HepG2 (cell line): ENCODE measurements at regions not wholly inside any gene's neighbourhood (a gene's known extent, or its start where the extent isn't known, plus 50 kb on each side); places are given as distances from the start of the nearest gene placed in this dataset.

Experiments
- EP300 ChIP-seq, 3 experiments: sonication (generic) in 1 of 3; formaldehyde crosslinking in 1 of 3; IDR thresholded peaks; 2 replicates each; pipeline versions ENCODE4 v1.5.1 to v1.6.1; 2011 to 2020; ENCODE audit warnings: low read depth in 2 of 3, low read length in 2 of 3, borderline replicate concordance in 1 of 3, improper control_type of control experiment in 1 of 3, mild to moderate bottlenecking in 1 of 3, missing genetic modification reagents in 1 of 3, moderate library complexity in 1 of 3
- HNRNPL ChIP-seq: fragments of 200-400 bp; formaldehyde crosslinking; IDR thresholded peaks from 2 replicates; pipeline ENCODE4 v1.6.1; 2017; ENCODE audit warnings: mild to moderate bottlenecking, low read depth, low read length
- ONECUT2 ChIP-seq: sonication (generic); formaldehyde crosslinking; IDR thresholded peaks from 2 replicates; pipeline ENCODE4 v1.4.0; 2020; ENCODE audit warnings: missing genetic modification reagents
- PPARG ChIP-seq: conservative IDR thresholded peaks from 2 replicates; pipeline ENCODE4 v1.6.1; 2016; ENCODE audit warnings: missing biosample characterization, missing genetic modification reagents
- ZFP41 ChIP-seq: sonication (generic); formaldehyde crosslinking; IDR thresholded peaks from 2 replicates; pipeline ENCODE4 v1.4.0; 2020; ENCODE audit warnings: mild to moderate bottlenecking, missing genetic modification reagents, borderline replicate concordance
- TF ChIP-seq, protein P1 (sequence below), 2 experiments: fragments of 450-650 bp in 1 of 2; sonication (generic) in 1 of 2; formaldehyde crosslinking in 1 of 2; IDR thresholded peaks; 2 replicates each; pipeline versions ENCODE4 v1.6.1 to v1.8.0; 2016 to 2022; ENCODE audit warnings: antibody characterized with exemption in 1 of 2, mild to moderate bottlenecking in 1 of 2, missing genetic modification reagents in 1 of 2
- TF ChIP-seq, protein P2 (sequence below): sonication (generic); formaldehyde crosslinking; IDR thresholded peaks from 2 replicates; pipeline ENCODE4 v1.4.0; 2020; ENCODE audit warnings: missing genetic modification reagents, borderline replicate concordance
- TF ChIP-seq, protein P3 (sequence below), 2 experiments: IDR thresholded peaks; 2 replicates each; pipeline ENCODE4 v1.6.1; 2011 to 2012; ENCODE audit warnings: low read length in 2 of 2, borderline replicate concordance in 1 of 2, low read depth in 1 of 2, mild to moderate bottlenecking in 1 of 2, moderate library complexity in 1 of 2
- TF ChIP-seq, protein P4 (sequence below): sonication (generic); formaldehyde crosslinking; conservative IDR thresholded peaks from 2 replicates; pipeline ENCODE4 v1.8.0; 2022; ENCODE audit warnings: low read depth, missing genetic modification reagents

DNA sequence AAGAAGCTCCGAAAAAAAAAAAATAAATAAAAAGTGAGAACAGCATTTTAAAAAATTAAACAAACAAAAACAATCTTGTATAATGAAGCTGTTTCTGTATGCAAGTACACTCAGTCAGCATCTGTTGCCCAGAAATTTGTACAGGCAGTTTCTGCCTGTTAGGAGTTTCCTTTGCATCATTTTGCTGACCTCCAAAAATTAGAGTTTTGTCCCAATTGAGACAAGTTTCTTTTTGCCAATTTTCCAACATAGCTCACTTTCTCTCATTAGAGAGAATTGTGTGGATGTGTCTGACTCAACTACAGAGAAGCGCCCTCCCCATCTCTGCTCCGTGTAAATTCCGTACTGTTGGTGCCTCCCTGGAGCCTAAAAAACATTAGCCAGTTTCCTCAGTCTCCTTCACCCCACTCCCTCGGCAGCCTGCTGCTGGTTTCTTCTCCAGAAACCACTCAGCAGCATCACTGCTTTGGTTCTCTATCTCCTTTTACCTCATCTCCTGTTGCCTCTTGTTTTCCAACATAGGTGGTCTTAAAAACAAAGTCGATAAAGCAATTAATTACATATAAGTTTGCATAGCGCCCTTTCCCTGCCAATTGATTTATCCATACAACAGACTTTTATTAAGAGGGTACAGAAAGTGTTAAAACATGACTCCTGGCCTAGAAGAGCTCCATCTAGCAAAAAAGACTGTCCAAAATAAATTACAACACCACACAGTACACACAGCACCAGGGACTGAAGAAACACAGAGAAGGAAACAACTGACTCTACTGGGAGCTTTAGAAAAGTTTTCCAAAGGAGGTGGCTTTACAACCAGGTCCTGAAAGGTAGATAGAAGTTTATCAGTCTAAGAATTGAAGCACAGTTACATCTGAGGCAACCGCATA lies 286.7 kb downstream of the SHOX2 start:
- TF ChIP-seq, protein P1, sequence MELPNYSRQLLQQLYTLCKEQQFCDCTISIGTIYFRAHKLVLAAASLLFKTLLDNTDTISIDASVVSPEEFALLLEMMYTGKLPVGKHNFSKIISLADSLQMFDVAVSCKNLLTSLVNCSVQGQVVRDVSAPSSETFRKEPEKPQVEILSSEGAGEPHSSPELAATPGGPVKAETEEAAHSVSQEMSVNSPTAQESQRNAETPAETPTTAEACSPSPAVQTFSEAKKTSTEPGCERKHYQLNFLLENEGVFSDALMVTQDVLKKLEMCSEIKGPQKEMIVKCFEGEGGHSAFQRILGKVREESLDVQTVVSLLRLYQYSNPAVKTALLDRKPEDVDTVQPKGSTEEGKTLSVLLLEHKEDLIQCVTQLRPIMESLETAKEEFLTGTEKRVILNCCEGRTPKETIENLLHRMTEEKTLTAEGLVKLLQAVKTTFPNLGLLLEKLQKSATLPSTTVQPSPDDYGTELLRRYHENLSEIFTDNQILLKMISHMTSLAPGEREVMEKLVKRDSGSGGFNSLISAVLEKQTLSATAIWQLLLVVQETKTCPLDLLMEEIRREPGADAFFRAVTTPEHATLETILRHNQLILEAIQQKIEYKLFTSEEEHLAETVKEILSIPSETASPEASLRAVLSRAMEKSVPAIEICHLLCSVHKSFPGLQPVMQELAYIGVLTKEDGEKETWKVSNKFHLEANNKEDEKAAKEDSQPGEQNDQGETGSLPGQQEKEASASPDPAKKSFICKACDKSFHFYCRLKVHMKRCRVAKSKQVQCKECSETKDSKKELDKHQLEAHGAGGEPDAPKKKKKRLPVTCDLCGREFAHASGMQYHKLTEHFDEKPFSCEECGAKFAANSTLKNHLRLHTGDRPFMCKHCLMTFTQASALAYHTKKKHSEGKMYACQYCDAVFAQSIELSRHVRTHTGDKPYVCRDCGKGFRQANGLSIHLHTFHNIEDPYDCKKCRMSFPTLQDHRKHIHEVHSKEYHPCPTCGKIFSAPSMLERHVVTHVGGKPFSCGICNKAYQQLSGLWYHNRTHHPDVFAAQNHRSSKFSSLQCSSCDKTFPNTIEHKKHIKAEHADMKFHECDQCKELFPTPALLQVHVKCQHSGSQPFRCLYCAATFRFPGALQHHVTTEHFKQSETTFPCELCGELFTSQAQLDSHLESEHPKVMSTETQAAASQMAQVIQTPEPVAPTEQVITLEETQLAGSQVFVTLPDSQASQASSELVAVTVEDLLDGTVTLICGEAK (IDR thresholded peaks at IDR 0.05) = no peak
- TF ChIP-seq, protein P1 (CRISPR knock-in tag; IDR thresholded peaks at IDR 0.05) = no peak
- TF ChIP-seq EP300 (IDR thresholded peaks at IDR 0.05; ENCODE audit: low read depth in 2 of 2, low read length in 2 of 2) (no peak), EP300 (CRISPR knock-in tag; IDR thresholded peaks at IDR 0.05; ENCODE audit: borderline replicate concordance) (no peak), ONECUT2 (no peak), HNRNPL (no peak), PPARG (CRISPR knock-in tag) (no peak), ZFP41 (CRISPR knock-in tag) (no peak)
- TF ChIP-seq, protein P2, sequence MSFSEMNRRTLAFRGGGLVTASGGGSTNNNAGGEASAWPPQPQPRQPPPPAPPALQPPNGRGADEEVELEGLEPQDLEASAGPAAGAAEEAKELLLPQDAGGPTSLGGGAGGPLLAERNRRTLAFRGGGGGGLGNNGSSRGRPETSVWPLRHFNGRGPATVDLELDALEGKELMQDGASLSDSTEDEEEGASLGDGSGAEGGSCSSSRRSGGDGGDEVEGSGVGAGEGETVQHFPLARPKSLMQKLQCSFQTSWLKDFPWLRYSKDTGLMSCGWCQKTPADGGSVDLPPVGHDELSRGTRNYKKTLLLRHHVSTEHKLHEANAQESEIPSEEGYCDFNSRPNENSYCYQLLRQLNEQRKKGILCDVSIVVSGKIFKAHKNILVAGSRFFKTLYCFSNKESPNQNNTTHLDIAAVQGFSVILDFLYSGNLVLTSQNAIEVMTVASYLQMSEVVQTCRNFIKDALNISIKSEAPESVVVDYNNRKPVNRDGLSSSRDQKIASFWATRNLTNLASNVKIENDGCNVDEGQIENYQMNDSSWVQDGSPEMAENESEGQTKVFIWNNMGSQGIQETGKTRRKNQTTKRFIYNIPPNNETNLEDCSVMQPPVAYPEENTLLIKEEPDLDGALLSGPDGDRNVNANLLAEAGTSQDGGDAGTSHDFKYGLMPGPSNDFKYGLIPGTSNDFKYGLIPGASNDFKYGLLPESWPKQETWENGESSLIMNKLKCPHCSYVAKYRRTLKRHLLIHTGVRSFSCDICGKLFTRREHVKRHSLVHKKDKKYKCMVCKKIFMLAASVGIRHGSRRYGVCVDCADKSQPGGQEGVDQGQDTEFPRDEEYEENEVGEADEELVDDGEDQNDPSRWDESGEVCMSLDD (CRISPR knock-in tag) = no peak
- TF ChIP-seq, protein P3, sequence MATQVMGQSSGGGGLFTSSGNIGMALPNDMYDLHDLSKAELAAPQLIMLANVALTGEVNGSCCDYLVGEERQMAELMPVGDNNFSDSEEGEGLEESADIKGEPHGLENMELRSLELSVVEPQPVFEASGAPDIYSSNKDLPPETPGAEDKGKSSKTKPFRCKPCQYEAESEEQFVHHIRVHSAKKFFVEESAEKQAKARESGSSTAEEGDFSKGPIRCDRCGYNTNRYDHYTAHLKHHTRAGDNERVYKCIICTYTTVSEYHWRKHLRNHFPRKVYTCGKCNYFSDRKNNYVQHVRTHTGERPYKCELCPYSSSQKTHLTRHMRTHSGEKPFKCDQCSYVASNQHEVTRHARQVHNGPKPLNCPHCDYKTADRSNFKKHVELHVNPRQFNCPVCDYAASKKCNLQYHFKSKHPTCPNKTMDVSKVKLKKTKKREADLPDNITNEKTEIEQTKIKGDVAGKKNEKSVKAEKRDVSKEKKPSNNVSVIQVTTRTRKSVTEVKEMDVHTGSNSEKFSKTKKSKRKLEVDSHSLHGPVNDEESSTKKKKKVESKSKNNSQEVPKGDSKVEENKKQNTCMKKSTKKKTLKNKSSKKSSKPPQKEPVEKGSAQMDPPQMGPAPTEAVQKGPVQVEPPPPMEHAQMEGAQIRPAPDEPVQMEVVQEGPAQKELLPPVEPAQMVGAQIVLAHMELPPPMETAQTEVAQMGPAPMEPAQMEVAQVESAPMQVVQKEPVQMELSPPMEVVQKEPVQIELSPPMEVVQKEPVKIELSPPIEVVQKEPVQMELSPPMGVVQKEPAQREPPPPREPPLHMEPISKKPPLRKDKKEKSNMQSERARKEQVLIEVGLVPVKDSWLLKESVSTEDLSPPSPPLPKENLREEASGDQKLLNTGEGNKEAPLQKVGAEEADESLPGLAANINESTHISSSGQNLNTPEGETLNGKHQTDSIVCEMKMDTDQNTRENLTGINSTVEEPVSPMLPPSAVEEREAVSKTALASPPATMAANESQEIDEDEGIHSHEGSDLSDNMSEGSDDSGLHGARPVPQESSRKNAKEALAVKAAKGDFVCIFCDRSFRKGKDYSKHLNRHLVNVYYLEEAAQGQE (IDR thresholded peaks at IDR 0.05; ENCODE audit: borderline replicate concordance in 1 of 2, low read depth in 1 of 2, low read length in 2 of 2) = no peak
- TF ChIP-seq, protein P4, sequence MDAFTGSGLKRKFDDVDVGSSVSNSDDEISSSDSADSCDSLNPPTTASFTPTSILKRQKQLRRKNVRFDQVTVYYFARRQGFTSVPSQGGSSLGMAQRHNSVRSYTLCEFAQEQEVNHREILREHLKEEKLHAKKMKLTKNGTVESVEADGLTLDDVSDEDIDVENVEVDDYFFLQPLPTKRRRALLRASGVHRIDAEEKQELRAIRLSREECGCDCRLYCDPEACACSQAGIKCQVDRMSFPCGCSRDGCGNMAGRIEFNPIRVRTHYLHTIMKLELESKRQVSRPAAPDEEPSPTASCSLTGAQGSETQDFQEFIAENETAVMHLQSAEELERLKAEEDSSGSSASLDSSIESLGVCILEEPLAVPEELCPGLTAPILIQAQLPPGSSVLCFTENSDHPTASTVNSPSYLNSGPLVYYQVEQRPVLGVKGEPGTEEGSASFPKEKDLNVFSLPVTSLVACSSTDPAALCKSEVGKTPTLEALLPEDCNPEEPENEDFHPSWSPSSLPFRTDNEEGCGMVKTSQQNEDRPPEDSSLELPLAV (CRISPR knock-in tag) = no peak
